Left renal cortex interstitium (tissue), 4 donors: ENCODE measurements at regions not wholly inside any gene's neighbourhood (a gene's known extent, or its start where the extent isn't known, plus 50 kb on each side); places are given as distances from the start of the nearest gene placed in this dataset.

Experiments used
- DNase-seq, 4 donors: peaks; one replicate each; pipeline ENCODE4 v3.0.0-alpha.2; 2013; ENCODE audit warnings: low read depth in 4 of 4, low spot score in 2 of 4, missing footprints in 1 of 4

DNA sequence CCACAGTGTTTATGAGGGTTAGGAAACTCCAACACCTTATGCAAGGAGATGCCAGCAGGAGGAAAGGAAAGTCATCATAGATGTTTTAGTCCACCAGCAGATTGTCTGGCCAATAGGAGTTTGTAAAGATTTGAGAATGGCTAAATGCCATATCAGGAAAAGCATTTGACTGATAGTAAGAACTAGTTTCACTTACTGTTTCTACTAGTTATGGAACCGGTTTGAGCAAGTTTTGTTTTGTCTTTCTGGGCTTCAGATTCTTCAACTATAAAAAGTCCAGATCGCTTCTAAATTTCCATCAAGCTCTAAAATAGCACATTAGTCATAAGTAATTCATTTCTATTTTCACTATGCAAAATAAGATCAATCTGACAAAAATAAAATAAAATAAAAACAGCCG, 254.8 kb upstream of the TMCO5A start:
- DNase-seq: no peak

DNA sequence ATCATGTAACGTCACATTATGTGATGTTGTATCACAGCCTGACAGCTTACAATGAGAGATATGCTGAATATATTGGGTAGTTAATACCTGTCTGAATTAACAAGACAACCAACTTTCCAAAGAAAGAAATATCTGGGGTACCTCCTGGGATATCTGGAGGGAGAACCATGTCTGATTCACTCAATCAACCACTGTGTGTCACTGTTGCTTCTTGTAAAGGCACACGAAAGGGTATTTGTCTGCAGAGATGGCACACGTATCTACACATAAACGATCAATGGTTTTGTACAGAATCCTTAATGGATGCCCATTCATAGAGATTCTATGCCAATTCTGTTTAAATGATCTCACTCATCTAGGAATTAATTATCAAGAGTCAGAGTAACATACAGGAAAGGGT, 252.1 kb upstream of the TMCO5A start:
- no peak for DNase-seq

DNA sequence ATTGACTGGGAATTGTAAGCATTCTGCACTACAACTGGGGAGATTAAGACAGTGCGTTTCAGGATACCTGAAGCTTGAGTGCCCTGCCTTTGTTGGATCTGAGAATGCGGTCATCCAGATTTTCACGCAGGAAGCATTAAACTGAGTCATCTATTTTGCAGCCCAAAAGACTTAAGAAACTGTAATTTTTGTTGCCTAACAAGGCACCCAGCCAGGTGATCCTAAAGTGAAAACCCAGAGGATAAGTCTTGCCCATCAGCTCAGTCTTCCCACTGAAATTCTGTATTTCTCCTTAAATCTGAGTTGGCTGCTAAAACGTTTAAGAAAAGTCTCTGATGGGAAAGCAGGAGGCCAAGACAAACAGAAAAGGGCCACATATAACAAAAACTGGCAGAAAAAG, 242.5 kb upstream of the TMCO5A start:
- DNase-seq: no peak

DNA sequence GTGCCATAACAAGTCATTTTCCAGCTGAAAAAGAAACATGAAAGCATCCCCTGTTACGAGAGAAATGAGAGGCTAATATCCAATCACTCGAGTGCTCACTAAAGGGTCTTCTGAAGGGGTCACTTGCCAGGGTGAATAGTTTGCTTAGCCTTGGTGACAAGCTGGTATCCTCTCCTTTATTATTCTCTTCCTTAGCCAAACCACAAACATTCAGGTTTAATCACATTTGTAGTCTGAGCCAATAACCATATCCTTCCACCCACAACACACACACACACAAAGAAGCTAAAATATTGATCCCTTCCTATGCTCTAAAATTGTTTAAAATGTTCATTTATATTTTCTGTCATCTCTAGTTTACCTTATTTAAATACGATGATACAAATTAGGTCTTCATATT, 240.5 kb upstream of the TMCO5A start:
- no peak for DNase-seq

DNA sequence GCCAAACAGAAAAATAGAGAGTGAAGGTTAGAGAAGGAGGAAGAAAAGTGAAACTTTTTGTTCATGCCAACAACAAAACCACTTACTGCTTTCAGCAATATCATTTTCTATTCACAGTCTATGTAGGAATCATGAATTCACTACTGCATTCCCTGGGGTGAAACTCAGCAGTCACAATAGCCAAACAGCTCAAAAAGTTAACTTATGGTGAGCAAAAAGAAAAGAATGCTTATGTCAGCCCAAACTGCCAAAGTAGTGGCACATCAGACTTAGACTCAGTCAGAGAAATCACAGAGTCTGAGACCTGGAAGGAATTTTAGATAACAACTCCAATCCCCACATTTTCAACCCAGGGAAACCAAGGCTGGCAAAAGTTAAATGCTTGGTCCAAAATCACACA, 238.7 kb upstream of the TMCO5A start:
- DNase-seq: no peak

DNA sequence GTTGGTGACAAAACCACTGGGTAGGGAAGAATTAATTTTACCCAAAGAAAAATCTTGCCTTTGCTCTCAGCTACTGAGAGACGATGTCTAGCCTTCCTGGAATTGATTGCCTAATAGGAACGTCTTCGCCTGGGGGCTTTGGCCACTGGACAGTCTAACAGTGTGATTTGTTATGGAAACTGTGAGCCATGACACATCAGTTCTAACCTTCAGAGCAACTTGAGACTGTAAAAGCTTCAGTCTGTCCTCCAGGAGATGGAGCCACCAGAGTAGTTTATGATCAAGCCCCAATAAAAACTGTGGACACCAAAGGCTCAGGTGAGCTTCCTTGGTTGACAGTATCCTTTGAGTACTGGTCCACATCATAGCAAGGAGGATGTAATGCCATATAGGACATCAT, 235.8 kb upstream of the TMCO5A start:
- DNase-seq: no peak

DNA sequence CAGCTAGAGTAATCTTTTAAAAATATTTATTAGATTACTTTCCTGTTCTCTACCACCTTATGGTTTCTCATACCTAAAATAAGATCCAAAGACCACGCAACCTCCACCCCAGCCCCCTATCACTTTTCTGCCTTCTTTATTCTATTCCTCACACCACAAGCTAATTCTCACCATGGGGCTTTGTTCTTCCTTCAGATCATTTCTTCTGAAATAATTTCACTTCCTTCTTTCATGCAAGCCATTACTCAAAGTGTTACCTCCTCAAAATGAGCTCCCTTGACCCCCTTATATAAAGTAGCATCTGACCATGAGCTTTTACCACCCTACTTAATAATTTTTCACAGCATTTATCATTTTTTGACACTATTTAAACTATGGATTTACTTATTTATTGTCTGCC, 233.2 kb upstream of the TMCO5A start:
- DNase-seq: no peak

DNA sequence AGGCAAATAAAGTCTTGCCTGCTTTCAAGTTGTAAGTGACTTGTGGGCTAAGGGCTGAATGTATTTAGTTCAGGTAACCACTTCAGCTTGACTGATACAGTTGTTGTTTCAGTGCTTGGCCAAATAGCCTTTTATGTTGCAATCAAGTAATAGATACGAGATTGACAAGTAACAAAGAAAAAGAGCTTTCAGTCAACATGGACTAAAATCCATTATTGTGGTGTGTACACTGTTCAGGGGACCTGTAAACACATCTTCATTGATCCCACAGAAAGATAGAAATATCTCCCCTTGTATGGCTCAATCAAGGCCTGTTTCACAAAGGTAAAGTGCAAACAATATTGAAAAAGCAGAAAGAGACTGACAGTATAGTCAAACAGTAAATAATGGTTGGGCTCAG, 224.8 kb upstream of the TMCO5A start:
- no peak for DNase-seq

DNA sequence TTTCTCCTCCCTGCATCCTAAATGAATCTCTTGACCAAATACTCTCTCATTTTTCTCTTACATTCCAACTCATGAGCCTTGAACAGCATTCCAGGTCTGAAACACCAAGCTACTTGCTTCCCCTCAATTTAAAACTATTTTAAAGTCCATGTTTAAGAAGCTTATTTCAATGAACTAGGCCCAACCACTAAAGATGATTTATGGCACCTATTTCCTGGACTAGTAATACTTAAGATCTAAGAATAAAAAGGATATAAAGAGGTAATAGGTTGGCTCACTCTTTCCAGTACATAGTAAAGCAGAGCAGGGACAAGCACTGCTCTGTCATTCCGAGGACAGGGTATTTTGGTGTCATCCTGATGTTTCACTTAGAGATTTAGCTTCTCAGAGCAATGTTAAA, 219.3 kb upstream of the TMCO5A start:
- DNase-seq: no peak

DNA sequence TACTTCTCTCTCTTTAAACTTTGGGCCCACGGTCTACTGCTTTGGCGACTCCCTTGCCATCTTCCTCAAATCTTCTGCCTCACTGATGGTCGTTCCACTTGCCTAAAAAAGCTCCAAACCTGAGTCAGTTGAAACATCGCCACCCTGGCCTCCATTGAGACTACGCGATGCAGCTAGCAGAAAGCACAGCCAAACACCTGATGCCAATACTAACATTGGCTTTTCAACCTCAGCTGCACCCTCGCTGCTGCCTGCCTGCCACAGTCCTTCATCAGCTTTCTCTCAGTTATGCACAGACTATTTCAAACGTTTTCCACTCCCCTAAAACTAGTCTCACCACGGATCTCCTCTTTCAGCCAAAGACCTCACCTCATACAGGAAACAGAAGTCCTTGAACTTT, 214.2 kb upstream of the TMCO5A start:
- DNase-seq: no peak

DNA sequence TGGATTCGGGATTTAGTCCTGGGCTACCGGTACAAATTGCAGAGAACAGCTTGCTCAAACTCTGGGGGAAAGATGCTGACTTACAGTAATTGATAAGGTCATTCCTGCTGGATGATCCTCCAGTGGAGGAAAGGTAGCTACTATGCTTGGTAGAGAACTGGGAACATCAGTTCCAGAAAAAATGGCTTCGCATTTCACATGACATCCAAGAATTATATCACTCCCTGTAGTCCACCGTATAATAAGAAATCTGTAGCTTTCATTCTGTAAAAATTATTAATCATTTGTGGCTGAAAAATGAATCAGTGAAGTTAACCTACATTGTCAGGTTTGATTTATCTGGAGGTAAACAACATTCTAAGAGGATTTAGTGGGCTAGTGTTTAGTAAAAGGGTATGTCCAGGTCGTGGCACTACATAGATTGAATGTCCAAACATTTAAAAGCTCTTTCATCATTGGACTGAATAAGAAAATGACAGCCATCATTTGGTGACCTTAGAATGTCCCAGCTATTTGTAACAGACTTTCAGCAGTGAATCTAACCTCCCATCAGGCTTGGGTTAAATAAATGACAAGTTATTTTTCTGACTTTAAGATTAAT, 203.2 kb upstream of the TMCO5A start:
- no peak for DNase-seq

DNA sequence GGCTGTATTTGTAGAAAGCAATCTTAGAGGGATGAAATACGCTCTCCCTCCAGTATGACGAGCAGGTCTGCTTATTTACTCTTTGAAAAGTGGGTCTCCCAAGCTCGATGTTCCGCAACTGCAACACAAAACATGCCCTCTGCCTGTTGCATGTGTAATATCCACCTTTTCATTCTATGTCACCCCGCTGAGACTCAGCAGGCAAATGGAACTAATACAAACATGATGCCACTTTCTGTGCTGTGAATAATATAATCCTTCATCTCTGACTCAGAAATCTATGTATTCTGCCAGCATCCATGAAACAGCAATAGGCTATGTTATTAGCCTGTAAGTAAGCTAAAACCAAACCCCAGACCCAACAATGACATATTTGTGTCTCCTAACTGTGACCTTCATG, 200.8 kb upstream of the TMCO5A start:
- DNase-seq: no peak

DNA sequence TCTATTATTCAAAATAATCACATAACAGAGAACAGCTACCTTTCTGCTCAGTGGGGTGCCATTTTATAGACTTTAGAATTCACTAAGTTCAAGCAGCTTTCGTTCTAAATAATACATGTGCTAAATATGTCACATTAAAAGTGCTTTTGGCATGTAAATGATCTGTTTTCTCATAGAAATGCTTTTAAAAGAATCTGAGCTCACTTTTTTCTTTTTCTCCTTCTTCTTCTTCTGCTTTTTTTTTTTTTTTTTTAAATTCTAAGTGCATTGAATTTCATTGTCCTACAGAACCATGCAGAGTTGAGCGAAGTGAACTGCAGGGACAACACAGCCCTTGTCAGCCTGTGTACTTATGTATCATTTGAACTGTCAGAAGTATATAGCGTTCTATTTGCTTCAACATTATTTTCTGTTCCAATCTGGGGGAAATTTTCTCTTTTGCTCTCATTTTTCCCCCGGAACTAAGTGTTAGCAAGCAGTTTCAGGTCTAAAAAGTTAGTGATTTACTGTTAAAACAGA, 193.8 kb upstream of the TMCO5A start:
- no peak for DNase-seq

DNA sequence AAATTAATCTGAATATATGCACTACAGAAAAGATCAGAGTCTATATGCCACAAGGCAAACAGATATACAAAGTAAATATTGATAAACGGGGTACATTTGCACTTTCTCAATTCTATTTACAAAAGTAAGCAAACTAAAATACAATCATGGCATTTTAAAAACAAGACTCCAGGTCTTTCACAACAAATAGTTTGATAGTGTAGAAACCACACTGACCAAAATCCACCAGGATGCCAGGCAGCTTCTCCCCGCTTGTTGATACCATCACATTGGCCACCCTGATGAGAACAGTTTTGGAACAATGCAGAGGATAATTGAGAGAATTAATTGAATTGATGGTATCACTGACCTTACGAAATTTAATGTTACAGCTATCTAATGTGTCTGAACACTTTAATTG, 190.6 kb upstream of the TMCO5A start:
- no peak for DNase-seq

DNA sequence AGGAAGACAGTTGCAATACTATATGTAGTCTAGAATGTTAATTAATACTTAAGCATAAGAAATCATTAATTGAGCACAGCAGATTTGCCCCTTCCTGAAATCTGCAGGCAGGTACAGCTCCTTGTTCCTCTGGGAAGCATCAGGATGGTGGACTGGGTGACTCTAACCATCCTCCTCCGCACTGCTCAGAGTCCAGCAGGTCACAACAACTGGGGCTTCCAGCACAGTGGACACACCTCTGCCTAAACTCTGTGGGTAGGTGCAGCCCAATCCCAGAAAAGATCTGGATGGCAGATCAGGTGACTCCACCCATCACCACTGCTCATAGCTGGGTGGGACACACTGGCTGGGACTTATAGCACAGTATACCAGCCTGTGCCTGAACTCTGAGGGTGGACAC, 189.9 kb upstream of the TMCO5A start:
- DNase-seq: no peak

DNA sequence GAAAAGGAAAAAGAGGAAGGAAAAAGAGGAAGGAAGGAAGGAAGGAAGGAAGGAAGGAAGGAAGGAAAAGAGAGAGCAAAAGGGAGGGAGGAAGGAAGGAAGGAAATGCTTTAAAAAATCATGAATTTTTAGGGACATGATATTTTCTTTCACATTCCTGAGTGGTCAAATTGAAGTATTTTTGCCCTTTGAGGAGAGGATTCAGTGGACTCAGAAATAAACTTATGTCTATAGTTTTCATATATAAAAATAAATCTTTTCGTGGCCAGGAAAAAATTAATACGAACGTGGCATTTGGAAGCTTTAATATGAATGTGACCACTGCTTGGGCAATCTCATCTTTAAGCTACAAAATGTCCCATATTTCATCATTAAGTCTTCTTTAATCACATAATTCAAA, 183.0 kb upstream of the TMCO5A start:
- DNase-seq: no peak

DNA sequence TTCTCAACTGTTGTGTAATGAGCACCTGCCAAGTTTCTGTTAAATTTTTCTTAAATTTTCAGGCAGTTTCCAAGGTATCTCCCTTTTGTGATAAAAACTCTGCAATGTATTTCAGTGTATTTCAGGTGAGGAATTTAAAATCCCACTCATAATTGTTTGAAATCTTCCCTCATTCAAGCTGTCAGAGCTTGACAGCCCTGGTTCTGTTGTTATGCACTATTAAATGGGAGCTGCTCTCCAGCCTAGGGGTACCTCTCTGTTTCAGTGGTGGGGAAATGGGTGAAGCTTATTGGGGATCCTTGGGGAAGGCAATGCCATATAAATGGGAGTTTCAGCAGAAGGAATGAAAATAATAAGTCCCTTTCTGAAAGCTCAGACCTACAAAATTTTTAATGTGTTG, 178.0 kb upstream of the TMCO5A start:
- DNase-seq: no peak

DNA sequence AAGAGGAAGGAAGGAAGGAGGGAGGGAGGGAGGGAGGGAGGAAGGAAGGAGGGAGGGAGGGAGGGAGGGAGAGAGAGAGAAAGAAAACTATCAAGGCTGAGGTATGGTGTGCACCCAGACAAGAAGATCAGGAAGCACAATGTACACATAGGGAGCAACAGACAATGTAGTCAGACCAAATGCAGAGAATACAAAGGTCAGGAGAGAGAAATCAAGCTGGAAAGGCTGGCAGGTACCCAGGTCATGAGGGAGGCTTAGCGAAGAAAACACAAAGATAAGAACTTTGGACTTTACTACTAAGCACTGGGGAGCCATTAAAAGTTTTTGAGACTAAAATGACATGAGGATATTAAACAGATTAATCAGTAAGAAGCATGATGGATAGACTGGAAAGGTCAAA, 176.0 kb upstream of the TMCO5A start:
- no peak for DNase-seq

DNA sequence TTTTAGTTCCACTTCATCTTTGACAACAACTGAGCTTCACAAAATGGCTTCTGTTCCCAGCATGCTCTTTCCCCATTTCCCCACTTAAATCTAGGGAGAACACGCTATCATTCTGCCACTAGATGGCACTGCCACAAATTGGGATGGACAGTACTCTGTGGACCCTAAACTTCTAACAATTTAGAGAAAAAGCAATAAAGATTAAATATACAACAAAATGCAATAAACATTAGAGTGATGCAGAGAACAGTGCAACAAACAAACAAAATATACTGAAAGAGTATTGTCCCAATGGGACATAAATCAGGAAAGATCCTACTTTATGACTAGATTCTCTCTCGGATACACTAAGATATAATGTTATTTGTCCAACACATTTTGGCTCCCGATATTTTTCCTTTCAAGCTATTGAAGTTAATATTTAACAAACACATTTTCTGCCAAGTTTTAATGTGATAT, 169.7 kb upstream of the TMCO5A start:
- DNase-seq: peak in 1 of 4 donors; percentile 21

DNA sequence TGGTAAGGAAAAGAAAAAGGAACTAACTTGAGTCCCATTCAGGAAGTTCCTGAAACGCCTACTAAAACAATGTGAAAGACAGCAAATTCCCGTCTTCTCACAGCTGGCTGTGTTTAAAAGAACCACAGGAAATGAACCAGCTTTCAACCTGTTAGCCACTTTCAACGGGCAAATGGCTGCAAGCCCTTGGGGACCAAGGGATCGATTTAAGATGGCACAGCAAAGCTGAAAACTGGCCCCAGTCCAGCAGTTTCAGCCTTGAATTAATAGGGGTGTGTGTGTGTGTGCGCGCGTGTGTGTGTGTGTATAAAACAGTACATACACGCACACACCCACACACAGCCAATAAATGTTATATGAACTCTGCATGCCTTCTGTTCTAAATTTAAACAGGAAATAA, 168.7 kb upstream of the TMCO5A start:
- DNase-seq: no peak

DNA sequence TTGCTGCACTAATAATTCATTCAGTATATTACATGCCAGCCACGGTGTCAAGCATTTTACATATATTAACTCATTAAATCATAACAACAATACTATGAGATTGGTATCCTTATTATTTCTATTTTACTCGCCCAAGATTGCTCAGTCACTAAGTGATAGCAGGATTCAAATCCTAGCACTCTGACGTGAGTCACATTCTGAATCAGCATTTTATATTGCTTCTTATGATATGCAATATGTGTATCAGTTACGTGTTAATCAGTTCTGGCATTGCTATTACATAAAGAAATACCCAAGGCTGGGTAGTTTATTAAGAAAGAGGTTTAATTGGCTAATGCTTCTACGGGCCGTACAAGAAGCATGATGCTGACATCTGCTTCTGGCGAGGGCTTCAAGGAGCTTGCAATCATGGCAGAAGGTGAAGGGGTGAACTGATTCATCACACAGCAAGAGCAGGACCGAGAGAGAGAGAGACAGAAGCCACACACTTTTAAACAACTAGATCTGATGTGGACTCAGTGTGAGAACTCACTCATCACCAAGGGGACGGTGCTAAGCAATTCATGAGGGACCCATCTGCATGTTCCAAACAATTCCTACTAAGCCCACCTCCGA, 166.5 kb upstream of the TMCO5A start:
- DNase-seq: no peak

DNA sequence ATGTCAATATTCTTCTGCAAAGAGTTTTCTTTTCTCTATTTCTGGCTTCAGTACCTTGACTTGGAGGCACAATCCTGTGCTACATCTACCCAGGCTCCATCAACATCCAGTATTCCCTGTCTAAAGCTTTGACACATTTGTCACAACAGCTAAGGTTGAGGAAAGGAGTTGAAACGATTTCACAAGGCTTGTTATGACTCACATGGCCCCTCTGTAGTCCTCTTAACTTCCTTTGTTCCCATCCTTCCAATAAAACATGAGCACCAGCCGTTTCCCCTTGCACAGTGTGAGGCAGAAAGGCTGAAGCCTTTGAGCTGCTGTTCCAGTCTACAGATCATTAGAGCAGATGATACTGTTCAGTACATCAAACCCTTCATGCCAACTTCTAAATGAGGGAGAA, 163.0 kb upstream of the TMCO5A start:
- no peak for DNase-seq
